Peyer's patch (tissue), 4 donors: ENCODE measurements at regions not wholly inside any gene's neighbourhood (a gene's known extent, or its start where the extent isn't known, plus 50 kb on each side); places are given as distances from the start of the nearest gene placed in this dataset.

Experiments
- DNase-seq, 3 donors: peaks; one replicate each; pipeline ENCODE4 v3.0.0-alpha.2; 2017 to 2019
- H3K27ac ChIP-seq, 4 donors: fragments of 200-600 bp; sonication (generic); one replicate each; pipeline ENCODE4 v1.5.1; 2016 to 2019
- H3K27me3 ChIP-seq, 2 donors: fragments of 200-600 bp; sonication (generic); one replicate each; pipeline ENCODE4 v1.5.1; 2019
- H3K36me3 ChIP-seq, 3 donors: fragments of 200-600 bp; sonication (generic); one replicate each; pipeline ENCODE4 v1.5.1; 2016 to 2019
- H3K4me1 ChIP-seq, 4 donors: fragments of 200-600 bp; sonication (generic); one replicate each; pipeline ENCODE4 v1.5.1; 2016 to 2019
- H3K4me3 ChIP-seq, 4 donors: fragments of 200-600 bp; sonication (generic); 1 replicate in 3 of 4; 2 replicates in 1 of 4; pipeline ENCODE4 v1.5.1; 2016 to 2019; ENCODE audit warnings: mild to moderate bottlenecking in 1 of 4
- H3K9me3 ChIP-seq, 4 donors: fragments of 200-600 bp; sonication (generic); one replicate each; pipeline ENCODE4 v1.5.1; 2016 to 2019; ENCODE audit warnings: mild to moderate bottlenecking in 1 of 4
- POLR2A ChIP-seq, 2 donors: fragments of 450-650 bp; IDR thresholded peaks; one replicate each; pipeline ENCODE4 v1.5.1; 2017; ENCODE audit warnings: antibody characterized with exemption in 2 of 2, mild to moderate bottlenecking in 2 of 2, moderate library complexity in 2 of 2
- TF ChIP-seq, protein P1 (sequence below), 6 experiments: fragments of 450-650 bp in 4 of 6; fragments of 200-600 bp in 2 of 6; sonication (generic) in 1 of 6; IDR thresholded peaks; one replicate each; pipeline ENCODE4 v1.5.1; 2017 to 2019; ENCODE audit warnings: antibody characterized with exemption in 6 of 6, mild to moderate bottlenecking in 3 of 6, moderate library complexity in 1 of 6

DNA sequence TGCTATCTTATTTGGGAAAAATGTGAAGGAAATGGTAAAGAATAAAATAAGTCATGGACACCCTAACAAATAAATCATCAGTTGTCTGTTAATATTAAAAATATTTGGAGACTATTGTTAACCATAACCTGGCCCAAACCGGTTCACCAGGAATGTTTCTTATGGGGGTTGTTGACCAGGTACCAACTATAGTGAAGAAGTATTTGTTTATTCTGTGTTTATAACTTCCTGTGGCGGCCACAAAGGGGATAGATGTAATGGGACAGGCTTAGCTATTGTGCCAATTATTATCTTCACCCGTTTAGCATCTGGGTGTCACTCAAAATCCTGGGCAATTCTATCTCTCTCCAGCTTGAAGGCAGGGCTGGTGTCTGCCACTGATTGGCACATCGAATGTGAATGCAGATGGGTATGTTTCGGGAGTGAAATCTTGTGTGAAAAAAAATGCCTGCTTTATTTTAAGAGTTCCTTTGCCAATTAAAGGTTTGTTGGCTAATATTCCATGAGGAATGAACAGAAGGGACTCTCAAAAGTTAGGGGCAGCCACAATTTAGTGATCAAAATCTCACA, 500.9 kb downstream of the ARL4A start:
- no peak for DNase-seq
- TF ChIP-seq, protein P1, sequence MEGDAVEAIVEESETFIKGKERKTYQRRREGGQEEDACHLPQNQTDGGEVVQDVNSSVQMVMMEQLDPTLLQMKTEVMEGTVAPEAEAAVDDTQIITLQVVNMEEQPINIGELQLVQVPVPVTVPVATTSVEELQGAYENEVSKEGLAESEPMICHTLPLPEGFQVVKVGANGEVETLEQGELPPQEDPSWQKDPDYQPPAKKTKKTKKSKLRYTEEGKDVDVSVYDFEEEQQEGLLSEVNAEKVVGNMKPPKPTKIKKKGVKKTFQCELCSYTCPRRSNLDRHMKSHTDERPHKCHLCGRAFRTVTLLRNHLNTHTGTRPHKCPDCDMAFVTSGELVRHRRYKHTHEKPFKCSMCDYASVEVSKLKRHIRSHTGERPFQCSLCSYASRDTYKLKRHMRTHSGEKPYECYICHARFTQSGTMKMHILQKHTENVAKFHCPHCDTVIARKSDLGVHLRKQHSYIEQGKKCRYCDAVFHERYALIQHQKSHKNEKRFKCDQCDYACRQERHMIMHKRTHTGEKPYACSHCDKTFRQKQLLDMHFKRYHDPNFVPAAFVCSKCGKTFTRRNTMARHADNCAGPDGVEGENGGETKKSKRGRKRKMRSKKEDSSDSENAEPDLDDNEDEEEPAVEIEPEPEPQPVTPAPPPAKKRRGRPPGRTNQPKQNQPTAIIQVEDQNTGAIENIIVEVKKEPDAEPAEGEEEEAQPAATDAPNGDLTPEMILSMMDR (IDR thresholded peaks at IDR 0.05): no peak
- TF ChIP-seq POLR2A (IDR thresholded peaks at IDR 0.05): no peak
- H3K4me1 ChIP-seq: no peaks in the 10 kb centered on the region
- no peak overlapping the region for H3K27ac ChIP-seq
- H3K4me3 ChIP-seq: no peak overlapping the region
- H3K27me3 ChIP-seq: no peaks in the 10 kb centered on the region
- no peaks in the 10 kb centered on the region for H3K36me3 ChIP-seq
- peaks cover 0 to 2% (median 0%) of the 10 kb centered on the region in 4 donors for H3K9me3 ChIP-seq

GRCh38 chr7:13188922-13189321, 501.5 kb downstream of the ARL4A start:
- H3K4me1 ChIP-seq: no peaks in the 10 kb centered on the region
- no peaks in the 10 kb centered on the region for H3K36me3 ChIP-seq
- H3K27ac ChIP-seq: no peak overlapping the region
- no peak for DNase-seq
- H3K4me3 ChIP-seq: no peak overlapping the region
- TF ChIP-seq, protein P1 (IDR thresholded peaks at IDR 0.05): no peak
- TF ChIP-seq POLR2A (IDR thresholded peaks at IDR 0.05): no peak
- H3K27me3 ChIP-seq: no peaks in the 10 kb centered on the region
- H3K9me3 ChIP-seq: peaks cover 0 to 2% (median 0%) of the 10 kb centered on the region in 4 donors

DNA sequence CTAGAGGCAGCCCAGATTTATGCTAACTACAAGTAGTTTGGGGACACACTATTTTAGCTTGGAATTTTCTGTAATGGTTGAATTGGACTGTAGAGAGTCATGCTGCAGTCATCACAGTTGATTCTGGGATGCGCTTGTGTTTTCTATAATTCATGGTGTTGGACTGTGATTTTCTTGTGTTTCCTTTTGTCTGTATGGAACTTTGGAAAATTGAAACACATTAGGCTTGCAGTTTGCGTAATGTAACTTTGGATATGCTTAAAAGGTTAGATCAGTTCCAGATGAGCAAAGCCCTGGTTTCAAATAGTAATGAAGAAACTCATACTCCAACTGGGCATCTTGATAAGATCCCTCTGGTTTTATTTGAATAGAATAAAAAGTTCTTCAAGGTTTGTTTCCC, 502.2 kb downstream of the ARL4A start:
- DNase-seq: no peak
- H3K27ac ChIP-seq: no peak overlapping the region
- H3K36me3 ChIP-seq: no peaks in the 10 kb centered on the region
- no peak overlapping the region for H3K4me3 ChIP-seq
- H3K9me3 ChIP-seq: peaks cover 0 to 2% (median 0%) of the 10 kb centered on the region in 4 donors
- no peaks in the 10 kb centered on the region for H3K27me3 ChIP-seq
- no peaks in the 10 kb centered on the region for H3K4me1 ChIP-seq
- no peak for TF ChIP-seq POLR2A (IDR thresholded peaks at IDR 0.05)
- TF ChIP-seq, protein P1 (IDR thresholded peaks at IDR 0.05): no peak

GRCh38 chr7:13197501-13197900, 510.1 kb downstream of the ARL4A start:
- Histone ChIP-seq H3K36me3 (no peaks in the 10 kb centered on the region), H3K4me1 (no peaks in the 10 kb centered on the region), H3K27ac (no peak overlapping the region), H3K4me3 (no peak overlapping the region), H3K9me3 (no peaks in the 10 kb centered on the region), H3K27me3 (no peaks in the 10 kb centered on the region)
- DNase-seq: no peak
- TF ChIP-seq, protein P1 (IDR thresholded peaks at IDR 0.05): no peak
- no peak for TF ChIP-seq POLR2A (IDR thresholded peaks at IDR 0.05)

DNA sequence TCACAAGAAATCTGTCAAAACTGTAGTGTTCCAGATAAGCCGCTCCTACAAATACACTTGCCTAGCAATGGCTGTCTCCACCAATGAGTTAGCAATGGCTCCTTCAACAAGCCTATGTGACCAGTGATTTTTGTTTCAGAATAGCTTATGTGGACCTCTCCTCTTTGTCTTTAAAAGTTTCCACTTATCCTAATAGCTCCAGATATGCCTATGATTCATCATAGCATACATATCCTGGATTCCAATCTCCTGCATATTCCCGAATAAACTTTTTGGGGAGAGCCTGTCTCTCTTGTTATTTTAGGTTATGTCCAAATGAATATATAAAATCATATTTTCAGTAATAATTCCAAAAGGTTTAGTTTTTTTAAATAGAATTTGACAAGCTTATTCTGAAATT, 510.6 kb downstream of the ARL4A start:
- TF ChIP-seq, protein P1 (IDR thresholded peaks at IDR 0.05): no peak
- no peak for TF ChIP-seq POLR2A (IDR thresholded peaks at IDR 0.05)
- no peak for DNase-seq
- Histone ChIP-seq H3K4me1 (no peaks in the 10 kb centered on the region), H3K27ac (no peak overlapping the region), H3K9me3 (no peaks in the 10 kb centered on the region), H3K36me3 (no peaks in the 10 kb centered on the region), H3K4me3 (no peak overlapping the region), H3K27me3 (no peaks in the 10 kb centered on the region)

- Histone ChIP-seq H3K36me3 (no peaks in the 10 kb centered on the region), H3K9me3 (no peaks in the 10 kb centered on the region), H3K4me1 (no peaks in the 10 kb centered on the region), H3K27me3 (no peaks in the 10 kb centered on the region), H3K4me3 (no peak overlapping the region), H3K27ac (no peak overlapping the region)
- TF ChIP-seq, protein P1 (IDR thresholded peaks at IDR 0.05): no peak
- no peak for TF ChIP-seq POLR2A (IDR thresholded peaks at IDR 0.05)
- DNase-seq: no peak
These were observed 511.3 kb downstream of the ARL4A start for GRCh38 chr7:13198727-13199126.
